HCT116 (cell line): ENCODE measurements at regions not wholly inside any gene's neighbourhood (a gene's known extent, or its start where the extent isn't known, plus 50 kb on each side); places are given as distances from the start of the nearest gene placed in this dataset.
A peak's percentile ranks its signal among the peaks of the same experiment; 100 is the strongest.

ENCODE experiments used
- ATAC-seq: fragments of 200-7000 bp; cut with Tn5 transposase; 2 replicates; pipeline ENCODE4 v1.9.1; 2020; ENCODE audit warnings: mild to moderate bottlenecking, moderate library complexity
- BruUV-seq: library from RNA; stranded (reverse); fragments of 400-500 nt; replicated peaks from 2 replicates; lab custom pipeline; 2021; lab: Mats Ljungman, UMichigan
- CTCF ChIA-PET: fragments of 300-600 bp; sonication (Branson Sonifier 250); formaldehyde crosslinking; loops from one replicate; lab custom pipeline; 2021; ENCODE audit warnings: antibody characterized with exemption; lab: Charles Lee
- POLR2A ChIA-PET: fragments of 300-600, 350-600 bp; sonication (Branson Sonifier 250); formaldehyde crosslinking; loops from one replicate; lab custom pipeline; 2021; ENCODE audit warnings: antibody characterized with exemption; lab: Charles Lee
- RAD21 ChIA-PET, 2 experiments: fragments of 300-600 bp; sonication (Branson Sonifier 250); formaldehyde crosslinking; loops; one replicate each; lab custom pipeline; 2023; ENCODE audit warnings: low total read pairs in 2 of 2; ENCODE audit not compliant: uncharacterized antibody in 2 of 2, unreplicated experiment in 2 of 2, low non-redundant PET in 1 of 2; lab: Charles Lee
- DNase-seq: peaks from one replicate; pipeline ENCODE4 v3.0.0-alpha.2; 2010; ENCODE audit warnings: low read depth, low spot score
- H2AFZ ChIP-seq: fragments of 200-600 bp; shearing (Covaris generic), sonication (generic); 2 replicates; pipeline ENCODE4 v1.6.1; 2017; ENCODE audit warnings: low read depth, mixed run types, mixed read lengths, antibody characterized with exemption, low read length; ENCODE audit not compliant: poor library complexity, severe bottlenecking
- H3K27ac ChIP-seq: 2 replicates; pipeline ENCODE4 v1.5.1; 2012; ENCODE audit warnings: low read depth, low read length
- H3K27me3 ChIP-seq: fragments of 200-600 bp; sonication (generic); 2 replicates; pipeline ENCODE4 v1.6.1; 2016; ENCODE audit warnings: mixed run types, low read length, mixed read lengths; ENCODE audit not compliant: insufficient read depth
- H3K36me3 ChIP-seq, 2 experiments: fragments of 200-500 bp in 1 of 2; fragments of 200-600 bp in 1 of 2; sonication (Bioruptor generic) in 1 of 2; sonication (generic) in 1 of 2; 2 replicates each; pipeline versions ENCODE4 v1.5.1 to v1.6.1; 2014 to 2016; ENCODE audit warnings: low read length in 2 of 2, inconsistent platforms in 1 of 2, mixed read lengths in 1 of 2, mixed run types in 1 of 2; ENCODE audit not compliant: insufficient read depth in 2 of 2, control insufficient read depth in 1 of 2
- H3K4me1 ChIP-seq, 2 experiments: fragments of 200-600 bp in 1 of 2; sonication (generic) in 1 of 2; 2 replicates each; pipeline versions ENCODE4 v1.5.1 to v1.6.1; 2012 to 2017; ENCODE audit warnings: low read length in 2 of 2, inconsistent platforms in 1 of 2, mild to moderate bottlenecking in 1 of 2, mixed read lengths in 1 of 2, mixed run types in 1 of 2, moderate library complexity in 1 of 2; ENCODE audit not compliant: insufficient read depth in 2 of 2, control insufficient read depth in 1 of 2
- H3K4me2 ChIP-seq: fragments of 200-600 bp; sonication (generic); 2 replicates; pipeline ENCODE4 v1.6.1; 2017; ENCODE audit warnings: mixed run types, low read length, mixed read lengths
- H3K4me3 ChIP-seq, 2 experiments: fragments of 200-600 bp in 1 of 2; sonication (generic) in 1 of 2; replicated peaks in 1 of 2; 2 replicates each; pipeline ENCODE4 v1.5.1; 2011 to 2016; ENCODE audit warnings: low read length in 2 of 2, control low read depth in 1 of 2, low read depth in 1 of 2, mild to moderate bottlenecking in 1 of 2, mixed read lengths in 1 of 2, mixed run types in 1 of 2
- H3K79me2 ChIP-seq: fragments of 200-600 bp; sonication (generic); 2 replicates; pipeline ENCODE4 v1.6.1; 2017; ENCODE audit warnings: mild to moderate bottlenecking, mixed run types, low read length, moderate library complexity, mixed read lengths; ENCODE audit not compliant: insufficient read depth
- H3K9ac ChIP-seq: fragments of 200-600 bp; sonication (generic); 2 replicates; pipeline ENCODE4 v1.6.1; 2016; ENCODE audit warnings: low read length, mixed read lengths
- H3K9me2 ChIP-seq: fragments of 200-600 bp; sonication (generic), shearing (Covaris generic); 2 replicates; pipeline ENCODE4 v1.6.1; 2017; ENCODE audit warnings: mixed run types, mild to moderate bottlenecking, moderate library complexity; ENCODE audit not compliant: insufficient read depth
- H3K9me3 ChIP-seq, 2 experiments: fragments of 200-500 bp in 1 of 2; fragments of 200-600 bp in 1 of 2; sonication (Bioruptor generic) in 1 of 2; sonication (generic) in 1 of 2; 2 replicates each; pipeline ENCODE4 v1.6.1; 2014 to 2017; ENCODE audit warnings: low read length in 2 of 2, mixed read lengths in 2 of 2, inconsistent platforms in 1 of 2, low read depth in 1 of 2, mild to moderate bottlenecking in 1 of 2, mixed run types in 1 of 2, moderate library complexity in 1 of 2; ENCODE audit not compliant: control insufficient read depth in 1 of 2, insufficient read depth in 1 of 2
- H4K20me1 ChIP-seq: fragments of 200-600 bp; sonication (generic), shearing (Covaris generic); 2 replicates; pipeline ENCODE4 v1.6.1; 2017; ENCODE audit warnings: mixed run types, mild to moderate bottlenecking, moderate library complexity; ENCODE audit not compliant: insufficient read depth
- CBX3 ChIP-seq: IDR thresholded peaks from 2 replicates; pipeline ENCODE4 v1.6.1; 2012; ENCODE audit warnings: low read depth
- CEBPB ChIP-seq: IDR thresholded peaks from 2 replicates; pipeline ENCODE4 v1.6.1; 2012; ENCODE audit warnings: low read depth
- EZH2phosphoT487 ChIP-seq: fragments of 200-600 bp; IDR thresholded peaks from 2 replicates; pipeline ENCODE4 v1.6.1; 2018; ENCODE audit warnings: antibody characterized with exemption, borderline replicate concordance
- FOSL1 ChIP-seq: IDR thresholded peaks from 2 replicates; pipeline ENCODE4 v1.6.1; 2012; ENCODE audit warnings: low read depth
- JUND ChIP-seq: IDR thresholded peaks from 2 replicates; pipeline ENCODE4 v1.6.1; 2012
- POLR2A ChIP-seq: IDR thresholded peaks from 2 replicates; pipeline ENCODE4 v1.7.0; 2011; ENCODE audit warnings: borderline replicate concordance; ENCODE audit not compliant: insufficient read depth, insufficient read length; ENCODE audit errors: extremely low read depth
- RAD21 ChIP-seq: IDR thresholded peaks from 2 replicates; pipeline ENCODE4 v1.6.1; 2012; ENCODE audit warnings: low read depth, mild to moderate bottlenecking
- SIN3A ChIP-seq: IDR thresholded peaks from 2 replicates; pipeline ENCODE4 v1.6.1; 2012; ENCODE audit warnings: low read depth
- SP1 ChIP-seq: IDR thresholded peaks from 2 replicates; pipeline ENCODE4 v1.6.1; 2012; ENCODE audit warnings: low read depth
- TCF7L2 ChIP-seq: IDR thresholded peaks from 2 replicates; pipeline ENCODE4 v1.7.0; 2011; ENCODE audit warnings: borderline replicate concordance, inconsistent platforms; ENCODE audit not compliant: insufficient read depth, insufficient read length; ENCODE audit errors: extremely low read depth
- YY1 ChIP-seq: IDR thresholded peaks from 2 replicates; pipeline ENCODE4 v1.6.1; 2011; ENCODE audit warnings: low read length, low read depth, moderate library complexity, mild to moderate bottlenecking; ENCODE audit not compliant: insufficient replicate concordance; ENCODE audit errors: extremely low read depth
- ZFX ChIP-seq: fragments of 450-650 bp; IDR thresholded peaks from 2 replicates; pipeline ENCODE4 v1.6.1; 2017
- intact Hi-C: fragments of 100-400 bp; cut with micrococcal nuclease; formaldehyde crosslinking; loops from 2 replicates; pipeline ENCODE4 v1.10.0; 2022
- TF ChIP-seq, protein P1 (sequence below): IDR thresholded peaks from 2 replicates; pipeline ENCODE4 v1.6.1; 2012; ENCODE audit warnings: low read depth
- TF ChIP-seq, protein P2 (sequence below), 3 experiments: fragments of 200-600 bp in 1 of 3; sonication (generic) in 1 of 3; IDR thresholded peaks in 2 of 3; conservative IDR thresholded peaks in 1 of 3; 2 replicates each; pipeline ENCODE4 v1.5.1; 2012 to 2017; ENCODE audit warnings: low read depth in 2 of 3, low read length in 2 of 3, antibody characterized with exemption in 1 of 3, borderline replicate concordance in 1 of 3, control low read depth in 1 of 3, mild to moderate bottlenecking in 1 of 3, mixed read lengths in 1 of 3, mixed run types in 1 of 3, moderate library complexity in 1 of 3; ENCODE audit not compliant: insufficient read depth in 1 of 3

DNA sequence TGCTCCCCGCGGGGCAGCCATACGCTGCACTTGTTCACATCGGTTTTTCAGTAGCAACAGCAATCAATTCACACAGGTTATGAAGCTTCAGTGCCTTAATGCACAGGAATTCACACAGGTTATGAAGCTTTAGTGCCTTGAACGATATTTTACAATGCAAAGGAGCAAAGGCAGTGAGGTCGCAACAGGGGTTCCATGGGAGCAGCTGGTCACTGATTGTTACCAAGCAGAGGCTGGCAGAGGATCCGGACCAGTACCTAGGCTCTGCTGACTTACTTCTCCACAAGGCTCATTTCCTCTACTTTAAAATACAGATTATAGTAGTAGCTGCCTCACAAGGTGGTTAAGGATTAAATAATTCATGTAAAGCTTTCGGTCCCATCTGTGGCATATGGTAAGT lies 95.2 kb upstream of the ODAD2 start:
- no peak for ATAC-seq
- H3K9me2 ChIP-seq = no peaks in the 10 kb centered on the region
- H3K9me3 ChIP-seq = no peaks in the 10 kb centered on the region
- BruUV-seq = no TSS peak
- peak overlapping the region; percentile 96 for H3K27ac ChIP-seq
- DNase-seq = no peak
- H3K9ac ChIP-seq = peak overlapping the region; percentile 4; the same call in 1 of the 2 replicates
- ChIA-PET POLR2A (interaction anchor here (1.7 kb wide), 1 partner anchor 12 kb away, joined by 5 read pairs; no protein-coding TSS in a partner anchor), CTCF (no interaction called here), RAD21 (no interaction called here)
- TF ChIP-seq CBX3 (no peak), POLR2A (no peak), SIN3A (no peak), EZH2phosphoT487 (no peak), YY1 (no peak), FOSL1 (no peak), CEBPB (no peak), SP1 (no peak), JUND (no peak), ZFX (no peak), RAD21 (no peak), TCF7L2 (no peak)
- TF ChIP-seq, protein P1, sequence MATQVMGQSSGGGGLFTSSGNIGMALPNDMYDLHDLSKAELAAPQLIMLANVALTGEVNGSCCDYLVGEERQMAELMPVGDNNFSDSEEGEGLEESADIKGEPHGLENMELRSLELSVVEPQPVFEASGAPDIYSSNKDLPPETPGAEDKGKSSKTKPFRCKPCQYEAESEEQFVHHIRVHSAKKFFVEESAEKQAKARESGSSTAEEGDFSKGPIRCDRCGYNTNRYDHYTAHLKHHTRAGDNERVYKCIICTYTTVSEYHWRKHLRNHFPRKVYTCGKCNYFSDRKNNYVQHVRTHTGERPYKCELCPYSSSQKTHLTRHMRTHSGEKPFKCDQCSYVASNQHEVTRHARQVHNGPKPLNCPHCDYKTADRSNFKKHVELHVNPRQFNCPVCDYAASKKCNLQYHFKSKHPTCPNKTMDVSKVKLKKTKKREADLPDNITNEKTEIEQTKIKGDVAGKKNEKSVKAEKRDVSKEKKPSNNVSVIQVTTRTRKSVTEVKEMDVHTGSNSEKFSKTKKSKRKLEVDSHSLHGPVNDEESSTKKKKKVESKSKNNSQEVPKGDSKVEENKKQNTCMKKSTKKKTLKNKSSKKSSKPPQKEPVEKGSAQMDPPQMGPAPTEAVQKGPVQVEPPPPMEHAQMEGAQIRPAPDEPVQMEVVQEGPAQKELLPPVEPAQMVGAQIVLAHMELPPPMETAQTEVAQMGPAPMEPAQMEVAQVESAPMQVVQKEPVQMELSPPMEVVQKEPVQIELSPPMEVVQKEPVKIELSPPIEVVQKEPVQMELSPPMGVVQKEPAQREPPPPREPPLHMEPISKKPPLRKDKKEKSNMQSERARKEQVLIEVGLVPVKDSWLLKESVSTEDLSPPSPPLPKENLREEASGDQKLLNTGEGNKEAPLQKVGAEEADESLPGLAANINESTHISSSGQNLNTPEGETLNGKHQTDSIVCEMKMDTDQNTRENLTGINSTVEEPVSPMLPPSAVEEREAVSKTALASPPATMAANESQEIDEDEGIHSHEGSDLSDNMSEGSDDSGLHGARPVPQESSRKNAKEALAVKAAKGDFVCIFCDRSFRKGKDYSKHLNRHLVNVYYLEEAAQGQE = no peak
- TF ChIP-seq, protein P2, sequence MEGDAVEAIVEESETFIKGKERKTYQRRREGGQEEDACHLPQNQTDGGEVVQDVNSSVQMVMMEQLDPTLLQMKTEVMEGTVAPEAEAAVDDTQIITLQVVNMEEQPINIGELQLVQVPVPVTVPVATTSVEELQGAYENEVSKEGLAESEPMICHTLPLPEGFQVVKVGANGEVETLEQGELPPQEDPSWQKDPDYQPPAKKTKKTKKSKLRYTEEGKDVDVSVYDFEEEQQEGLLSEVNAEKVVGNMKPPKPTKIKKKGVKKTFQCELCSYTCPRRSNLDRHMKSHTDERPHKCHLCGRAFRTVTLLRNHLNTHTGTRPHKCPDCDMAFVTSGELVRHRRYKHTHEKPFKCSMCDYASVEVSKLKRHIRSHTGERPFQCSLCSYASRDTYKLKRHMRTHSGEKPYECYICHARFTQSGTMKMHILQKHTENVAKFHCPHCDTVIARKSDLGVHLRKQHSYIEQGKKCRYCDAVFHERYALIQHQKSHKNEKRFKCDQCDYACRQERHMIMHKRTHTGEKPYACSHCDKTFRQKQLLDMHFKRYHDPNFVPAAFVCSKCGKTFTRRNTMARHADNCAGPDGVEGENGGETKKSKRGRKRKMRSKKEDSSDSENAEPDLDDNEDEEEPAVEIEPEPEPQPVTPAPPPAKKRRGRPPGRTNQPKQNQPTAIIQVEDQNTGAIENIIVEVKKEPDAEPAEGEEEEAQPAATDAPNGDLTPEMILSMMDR (IDR thresholded peaks at IDR 0.05 in 2 of 3, conservative IDR thresholded peaks at IDR 0.05 in 1 of 3; ENCODE audit: borderline replicate concordance in 1 of 3, insufficient read depth in 1 of 3, low read depth in 2 of 3, low read length in 2 of 3) = no peak
- intact Hi-C loops = no loop called here
- H4K20me1 ChIP-seq = no peaks in the 10 kb centered on the region
- H2AFZ ChIP-seq = no peak overlapping the region
- peaks cover 5% of the 10 kb centered on the region for H3K79me2 ChIP-seq
- no peaks in the 10 kb centered on the region for H3K27me3 ChIP-seq
- 0 out of 2 replicates have a peak overlapping the region, but pooled peaks have one; percentile 1 for H3K4me2 ChIP-seq
- H3K36me3 ChIP-seq = no peaks in the 10 kb centered on the region
- no peak overlapping the region for H3K4me3 ChIP-seq
- peaks cover 72 to 91% of the 10 kb centered on the region in 2 experiments for H3K4me1 ChIP-seq
